B cell (primary cell): ENCODE measurements at regions not wholly inside any gene's neighbourhood (a gene's known extent, or its start where the extent isn't known, plus 50 kb on each side); places are given as distances from the start of the nearest gene placed in this dataset.

Experiments used
- ATAC-seq: fragments of 200-7000 bp; cut with Tn5 transposase; one replicate; pipeline ENCODE4 v1.10.0; 2021; ENCODE audit warnings: low read depth, mild to moderate bottlenecking, moderate number of reproducible peaks, moderate library complexity
- CTCF ChIA-PET: fragments of 350-600 bp; sonication (Branson Sonifier 250); formaldehyde crosslinking; loops from one replicate; lab custom pipeline; 2021; ENCODE audit warnings: antibody characterized with exemption, inconsistent platforms; lab: Charles Lee
- POLR2A ChIA-PET: fragments of 350-600 bp; sonication (Branson Sonifier 250); formaldehyde crosslinking; loops from one replicate; lab custom pipeline; 2021; ENCODE audit warnings: antibody characterized with exemption; lab: Charles Lee
- DNase-seq: peaks from one replicate; pipeline ENCODE4 v3.0.0; 2013
- H2AFZ ChIP-seq: 2 replicates; pipeline ENCODE4 v1.6.1; 2012; ENCODE audit warnings: mild to moderate bottlenecking, low read depth, low read length; ENCODE audit not compliant: insufficient read depth, poor library complexity, severe bottlenecking
- H3K27ac ChIP-seq, 2 donors: 1 replicate in 1 of 2; 2 replicates in 1 of 2; pipeline ENCODE4 v1.5.1; 2012 to 2013; ENCODE audit warnings: low read length in 2 of 2, mild to moderate bottlenecking in 2 of 2, moderate library complexity in 1 of 2
- H3K27me3 ChIP-seq, 4 experiments: fragments of 200-600 bp in 1 of 4; sonication (generic) in 1 of 4; replicated peaks in 1 of 4; 1 replicate in 2 of 4; 2 replicates in 2 of 4; pipeline versions ENCODE4 v1.6.1 to v1.7.0; 2013 to 2016; ENCODE audit warnings: low read length in 3 of 4, mild to moderate bottlenecking in 2 of 4, mixed read lengths in 1 of 4, moderate library complexity in 1 of 4; ENCODE audit not compliant: insufficient read depth in 4 of 4, control insufficient read depth in 3 of 4; ENCODE audit errors: control extremely low read depth in 1 of 4
- H3K36me3 ChIP-seq, 2 experiments: replicated peaks in 1 of 2; 1 replicate in 1 of 2; 2 replicates in 1 of 2; pipeline versions ENCODE4 v1.6.1 to v1.7.1; 2013; ENCODE audit warnings: low read length in 1 of 2; ENCODE audit not compliant: insufficient read depth in 2 of 2, control insufficient read depth in 1 of 2; ENCODE audit errors: control extremely low read depth in 1 of 2, extremely low read depth in 1 of 2
- H3K4me1 ChIP-seq, 2 donors: fragments of 200-600 bp in 1 of 2; sonication (generic) in 1 of 2; 1 replicate in 1 of 2; 2 replicates in 1 of 2; pipeline versions ENCODE4 v1.5.1 to v1.6.1; 2013 to 2017; ENCODE audit warnings: low read length in 2 of 2; ENCODE audit not compliant: control insufficient read depth in 2 of 2, insufficient read depth in 2 of 2
- H3K4me2 ChIP-seq: replicated peaks from 2 replicates; pipeline ENCODE3; 2012; ENCODE audit warnings: mild to moderate bottlenecking, low read depth, low read length; ENCODE audit not compliant: poor library complexity, severe bottlenecking
- H3K4me3 ChIP-seq, 5 experiments: fragments of 200-600 bp in 1 of 5; sonication (generic) in 1 of 5; 1 replicate in 3 of 5; 2 replicates in 2 of 5; pipeline versions ENCODE4 v1.5.1 to v1.7.0; 2011 to 2016; ENCODE audit warnings: low read length in 4 of 5, mild to moderate bottlenecking in 4 of 5, low read depth in 2 of 5, control low read depth in 1 of 5, moderate library complexity in 1 of 5; ENCODE audit not compliant: insufficient read depth in 1 of 5; ENCODE audit errors: control extremely low read depth in 1 of 5, extremely low read depth in 1 of 5
- H3K79me2 ChIP-seq: fragments of 200-600 bp; sonication (generic); one replicate; pipeline ENCODE4 v1.6.0; 2016; ENCODE audit warnings: low read length; ENCODE audit not compliant: control insufficient read depth, insufficient read depth
- H3K9ac ChIP-seq: fragments of 200-600 bp; sonication (generic); 2 replicates; pipeline ENCODE4 v1.6.1; 2017; ENCODE audit warnings: mild to moderate bottlenecking, low read length, moderate library complexity
- H3K9me3 ChIP-seq, 3 donors: one replicate each; pipeline versions ENCODE4 v1.6.1 to v1.7.1; 2013; ENCODE audit warnings: low read length in 2 of 3; ENCODE audit not compliant: control insufficient read depth in 2 of 3, insufficient read depth in 1 of 3; ENCODE audit errors: control extremely low read depth in 1 of 3
- H4K20me1 ChIP-seq: 2 replicates; pipeline ENCODE4 v1.6.0; 2012; ENCODE audit warnings: mild to moderate bottlenecking, low read length; ENCODE audit not compliant: insufficient read depth, control insufficient read depth, poor library complexity, severe bottlenecking
- H3K27ac Mint-ChIP-seq: one replicate; pipeline ENCODE4 v1.8.0; 2021; ENCODE audit warnings: mixed read lengths
- H3K27me3 Mint-ChIP-seq: one replicate; pipeline ENCODE4 v1.8.0; 2021; ENCODE audit warnings: mixed read lengths
- H3K4me1 Mint-ChIP-seq: one replicate; pipeline ENCODE4 v1.8.0; 2021; ENCODE audit warnings: mixed read lengths
- H3K4me3 Mint-ChIP-seq: one replicate; pipeline ENCODE4 v1.8.0; 2021; ENCODE audit warnings: mixed read lengths
- H3K9me3 Mint-ChIP-seq: one replicate; pipeline ENCODE4 v1.8.0; 2022; ENCODE audit warnings: mixed read lengths; ENCODE audit not compliant: insufficient read depth
- CTCF ChIP-seq: fragments of 200-600 bp; IDR thresholded peaks from one replicate; pipeline ENCODE4 v1.8.0; 2022; ENCODE audit warnings: antibody characterized with exemption, mild to moderate bottlenecking
- EZH2 ChIP-seq: IDR thresholded peaks from 2 replicates; pipeline ENCODE4 v1.6.1; 2012; ENCODE audit warnings: borderline replicate concordance, low read depth, mild to moderate bottlenecking, moderate library complexity, low read length; ENCODE audit not compliant: insufficient read depth, poor library complexity, severe bottlenecking
- WGBS: methylation state at CpG from one replicate; pipeline ENCODE4 v1.1.5; 2013; ENCODE audit warnings: missing lambda C conversion rate; ENCODE audit not compliant: insufficient coverage; 5-methylcytosine and 5-hydroxymethylcytosine counted together
- intact Hi-C: fragments of 100-400 bp; cut with micrococcal nuclease; formaldehyde crosslinking; loops from one replicate; pipeline ENCODE4 v1.10.0; 2022

GRCh38 chr12:65754744-65755595, 69.3 kb upstream of the HMGA2 start:
- no peaks in the 10 kb centered on the region for H4K20me1 ChIP-seq
- H3K27ac ChIP-seq, result no peak overlapping the region
- no peaks in the 10 kb centered on the region for H3K9me3 ChIP-seq
- H3K27me3 ChIP-seq, result peaks cover 0 to 4% (median 0%) of the 10 kb centered on the region in 4 experiments
- peaks cover 24% of the 10 kb centered on the region for H3K27me3 Mint-ChIP-seq
- H3K27ac Mint-ChIP-seq, result no peak overlapping the region
- no peak overlapping the region for H2AFZ ChIP-seq
- H3K4me1 ChIP-seq, result no peaks in the 10 kb centered on the region
- 95% methylated on average over 3 of the region's 8 CpGs for WGBS
- intact Hi-C loops, result no loop called here
- no peaks in the 10 kb centered on the region for H3K9me3 Mint-ChIP-seq
- no peak overlapping the region for H3K4me2 ChIP-seq
- no peak overlapping the region for H3K4me3 Mint-ChIP-seq
- H3K79me2 ChIP-seq, result no peaks in the 10 kb centered on the region
- POLR2A ChIA-PET, result no interaction called here
- no peak overlapping the region for H3K9ac ChIP-seq
- ATAC-seq (no peak), DNase-seq (no peak)
- no peaks in the 10 kb centered on the region for H3K4me1 Mint-ChIP-seq
- CTCF ChIA-PET, result no interaction called here
- no peaks in the 10 kb centered on the region for H3K36me3 ChIP-seq
- no peak overlapping the region for H3K4me3 ChIP-seq
- TF ChIP-seq CTCF, result no peak
- TF ChIP-seq EZH2, result no peak

GRCh38 chr12:65755596-65755978, 68.7 kb upstream of the HMGA2 start:
- ATAC-seq, result no peak

More at GRCh38 chr12:65755596-65755978, 68.7 kb upstream of the HMGA2 start:
- no peaks in the 10 kb centered on the region for H3K9me3 Mint-ChIP-seq
- Histone ChIP-seq H3K9ac (no peak overlapping the region), H3K9me3 (no peaks in the 10 kb centered on the region), H3K27ac (no peak overlapping the region), H3K27me3 (peaks cover 0 to 4% (median 0%) of the 10 kb centered on the region in 4 experiments), H3K79me2 (no peaks in the 10 kb centered on the region), H3K36me3 (no peaks in the 10 kb centered on the region), H3K4me1 (no peaks in the 10 kb centered on the region), H2AFZ (no peak overlapping the region), H3K4me2 (no peak overlapping the region), H4K20me1 (no peaks in the 10 kb centered on the region), H3K4me3 (no peak overlapping the region)
- no peak for TF ChIP-seq EZH2
- TF ChIP-seq CTCF, result no peak
- H3K27me3 Mint-ChIP-seq, result peaks cover 26% of the 10 kb centered on the region
- ChIA-PET CTCF (no interaction called here), POLR2A (no interaction called here)
- no peaks in the 10 kb centered on the region for H3K4me1 Mint-ChIP-seq
- H3K4me3 Mint-ChIP-seq, result no peak overlapping the region
- DNase-seq, result no peak
- no CpG with 5 or more reads among the region's 4 CpGs for WGBS
- no peak overlapping the region for H3K27ac Mint-ChIP-seq
- intact Hi-C loops, result no loop called here
